ENCODE measurements at regions not wholly inside any gene's neighbourhood (a gene's known extent, or its start where the extent isn't known, plus 50 kb on each side); places are given as distances from the start of the nearest gene placed in this dataset.
A peak's percentile ranks its signal among the peaks of the same experiment; 100 is the strongest.

DNA sequence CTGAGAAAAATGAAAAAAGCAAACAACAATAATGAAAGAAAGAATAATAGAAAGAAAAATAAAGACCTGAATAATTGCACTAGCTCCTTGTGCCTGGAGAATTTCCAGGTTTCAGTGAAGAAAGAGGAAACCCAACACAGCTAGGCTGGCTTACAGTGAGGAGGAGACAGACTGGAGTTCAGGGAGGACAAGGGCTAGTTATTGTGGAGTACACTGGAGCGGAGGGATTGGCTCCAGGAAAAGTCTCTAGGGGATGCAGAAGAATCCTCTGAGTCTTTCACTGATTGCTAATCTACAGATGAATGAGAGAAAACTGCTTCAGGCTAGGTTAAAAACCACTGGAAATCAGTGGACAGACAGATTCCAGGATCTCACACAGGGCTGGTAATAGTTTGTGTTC, 163.6 kb upstream of the RBMS1 start:
- Histone ChIP-seq H3K4me3 (no peak overlapping the region), H3K36me3 (replicated peaks) (no peaks in the 10 kb centered on the region), H3K9me3 (no peaks in the 10 kb centered on the region), H3K27me3 (ENCODE audit: low read depth) (peaks cover 6% of the 10 kb centered on the region), H3K4me1 (peaks cover 24% of the 10 kb centered on the region)
- DNase-seq (ENCODE audit: low spot score in 2 of 2), result peak; percentile 65 to 90
- in situ Hi-C loops (cut with MboI; ENCODE audit: low sequenced_read_pairs), result no loop called here

DNA sequence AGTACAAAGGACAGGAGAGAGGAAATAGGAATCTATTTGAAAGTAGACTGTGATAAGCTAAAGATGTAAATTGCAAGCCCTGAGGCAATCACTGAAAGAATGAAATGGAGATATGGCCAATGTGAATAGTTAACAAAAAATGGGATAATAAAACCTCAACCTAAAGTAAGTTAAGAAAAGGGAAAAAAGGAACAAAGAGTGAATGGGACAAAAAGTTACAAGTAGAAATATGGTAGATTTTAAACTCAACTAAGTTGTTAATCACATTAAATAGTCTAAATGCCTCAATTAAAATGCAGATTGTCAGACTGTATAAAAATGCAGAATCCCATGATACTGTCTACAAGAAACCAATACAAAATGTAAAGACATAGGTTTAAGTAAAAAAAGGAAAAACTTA, 165.2 kb upstream of the RBMS1 start:
- in situ Hi-C loops (cut with MboI; ENCODE audit: low sequenced_read_pairs), result no loop called here
- Histone ChIP-seq H3K4me1 (peaks cover 24% of the 10 kb centered on the region), H3K4me3 (no peak overlapping the region), H3K36me3 (replicated peaks) (no peaks in the 10 kb centered on the region), H3K9me3 (no peaks in the 10 kb centered on the region), H3K27me3 (ENCODE audit: low read depth) (peaks cover 12% of the 10 kb centered on the region)
- DNase-seq (ENCODE audit: low spot score in 2 of 2), result peak; percentile 57 to 98

DNA sequence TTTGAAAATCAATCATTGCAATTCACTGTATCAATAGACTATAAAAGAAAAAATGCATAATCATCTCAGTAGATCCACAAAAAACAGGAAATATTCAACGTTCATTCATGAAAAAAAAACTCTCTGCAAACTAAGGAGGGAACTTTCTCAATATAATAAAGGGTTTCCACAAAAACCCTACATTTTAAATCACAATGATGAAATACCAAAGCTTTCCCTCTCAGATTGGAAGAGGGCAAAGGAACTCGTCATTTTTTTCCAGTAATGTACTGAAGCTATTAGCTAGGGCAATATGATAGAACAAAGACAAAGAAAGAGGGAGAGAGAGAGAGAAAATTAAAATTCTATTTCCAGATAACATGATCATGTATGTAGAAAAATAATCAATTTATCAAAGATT, 167.1 kb upstream of the RBMS1 start:
- no peak for DNase-seq (ENCODE audit: low spot score in 2 of 2)
- Histone ChIP-seq H3K4me1 (peaks cover 24% of the 10 kb centered on the region), H3K36me3 (replicated peaks) (no peaks in the 10 kb centered on the region), H3K9me3 (no peaks in the 10 kb centered on the region), H3K4me3 (no peak overlapping the region), H3K27me3 (ENCODE audit: low read depth) (peaks cover 18% of the 10 kb centered on the region)
- in situ Hi-C loops (cut with MboI; ENCODE audit: low sequenced_read_pairs), result no loop called here

DNA sequence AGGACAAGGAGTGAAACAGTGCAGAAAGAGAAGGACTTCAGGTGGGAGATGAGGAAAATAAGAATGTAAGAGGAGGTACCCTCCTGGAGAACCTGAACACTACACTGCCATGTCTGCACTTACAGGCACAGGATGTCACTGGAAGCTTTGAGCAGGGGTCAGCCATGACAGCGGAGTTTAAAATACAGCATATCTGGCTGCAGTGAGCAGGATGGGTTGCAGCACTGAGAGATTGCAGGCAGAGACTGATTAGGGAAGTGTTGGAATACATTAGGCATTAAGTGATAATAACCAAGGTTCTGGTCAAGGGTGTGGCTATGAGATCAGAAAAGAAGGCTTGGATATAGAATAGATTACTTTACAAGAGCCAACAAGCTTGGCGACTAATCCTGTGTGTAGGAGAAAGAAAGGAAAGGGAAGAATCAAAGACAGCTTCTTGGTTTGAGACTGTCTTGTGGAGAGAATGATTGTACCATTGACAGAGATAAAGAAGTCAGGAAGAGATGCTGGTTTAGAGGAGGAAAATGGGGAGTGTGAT, 171.1 kb upstream of the RBMS1 start:
- Histone ChIP-seq H3K27me3 (ENCODE audit: low read depth) (peaks cover 18% of the 10 kb centered on the region), H3K4me3 (no peak overlapping the region), H3K9me3 (no peaks in the 10 kb centered on the region), H3K4me1 (no peaks in the 10 kb centered on the region), H3K36me3 (replicated peaks) (no peaks in the 10 kb centered on the region)
- no peak for DNase-seq (ENCODE audit: low spot score in 2 of 2)
- in situ Hi-C loops (cut with MboI; ENCODE audit: low sequenced_read_pairs), result no loop called here

DNA sequence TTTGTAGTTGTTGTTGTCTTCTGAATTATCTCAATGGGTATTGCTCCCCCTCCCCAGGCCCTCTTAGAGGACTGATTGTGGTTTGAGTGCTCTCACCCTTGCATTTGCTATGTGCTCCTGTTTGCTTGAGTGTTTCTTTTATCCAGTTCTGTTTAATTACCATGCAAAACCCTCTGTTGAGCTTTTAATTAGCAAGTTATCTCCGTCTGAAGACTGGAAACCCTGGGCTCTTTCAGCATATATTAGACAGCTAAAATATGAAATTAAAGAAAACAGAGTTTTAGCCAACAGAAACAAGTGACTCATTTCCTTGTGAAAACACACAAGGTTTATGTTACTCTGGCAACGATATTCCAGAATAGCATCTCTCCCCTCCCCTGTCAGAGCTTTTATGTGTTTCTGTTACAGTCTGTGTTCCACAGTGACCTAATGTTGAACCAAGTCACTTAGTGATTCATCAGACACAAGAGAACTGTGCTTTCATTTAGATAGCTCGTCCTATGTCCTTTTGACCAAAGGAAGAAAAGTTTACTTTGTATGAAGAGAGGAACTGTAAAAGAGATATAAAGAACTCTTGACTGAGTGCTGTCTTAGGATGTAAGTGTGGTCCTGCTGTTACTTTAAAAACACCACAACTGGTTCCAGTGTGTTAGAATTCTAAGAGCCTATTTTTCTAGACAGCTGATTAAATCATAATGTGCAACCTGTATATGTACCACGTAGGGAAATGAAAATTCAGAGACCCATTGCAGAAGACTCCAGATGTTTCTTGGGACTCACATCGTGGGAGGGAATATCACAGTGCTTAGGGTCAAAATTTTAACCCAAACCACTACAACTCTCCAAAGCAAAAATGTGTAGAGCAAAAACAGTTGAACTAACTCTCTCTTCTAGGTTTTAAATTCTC, 172.8 kb upstream of the RBMS1 start:
- DNase-seq (ENCODE audit: low spot score in 2 of 2), result no peak
- H3K36me3 ChIP-seq (replicated peaks), result no peaks in the 10 kb centered on the region
- no peaks in the 10 kb centered on the region for H3K9me3 ChIP-seq
- H3K4me1 ChIP-seq, result no peaks in the 10 kb centered on the region
- H3K27me3 ChIP-seq (ENCODE audit: low read depth), result peaks cover 15% of the 10 kb centered on the region
- H3K4me3 ChIP-seq, result no peak overlapping the region
- in situ Hi-C loops (cut with MboI; ENCODE audit: low sequenced_read_pairs), result no loop called here

DNA sequence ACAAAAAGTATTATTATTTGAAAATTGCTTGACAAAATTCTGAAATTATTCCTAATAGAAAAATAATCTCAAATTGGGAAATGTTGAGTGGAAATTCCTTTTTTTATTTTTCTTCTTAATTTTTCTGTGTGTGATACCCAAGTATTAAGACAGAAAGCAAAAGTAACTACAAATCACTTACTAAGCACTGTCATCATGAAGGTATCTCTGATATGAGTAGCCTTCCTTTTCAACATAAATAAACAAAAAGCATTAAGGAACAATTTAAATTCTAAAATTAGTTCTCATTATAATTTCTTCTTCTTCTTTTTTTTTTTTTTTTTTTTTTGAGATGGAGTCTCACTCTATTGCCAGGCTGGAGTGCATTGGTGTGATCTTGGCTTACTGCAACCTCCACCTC, 174.2 kb upstream of the RBMS1 start:
- Histone ChIP-seq H3K4me1 (no peaks in the 10 kb centered on the region), H3K4me3 (no peak overlapping the region), H3K9me3 (no peaks in the 10 kb centered on the region), H3K27me3 (ENCODE audit: low read depth) (peaks cover 12% of the 10 kb centered on the region), H3K36me3 (replicated peaks) (no peaks in the 10 kb centered on the region)
- in situ Hi-C loops (cut with MboI; ENCODE audit: low sequenced_read_pairs), result no loop called here
- no peak for DNase-seq (ENCODE audit: low spot score in 2 of 2)

DNA sequence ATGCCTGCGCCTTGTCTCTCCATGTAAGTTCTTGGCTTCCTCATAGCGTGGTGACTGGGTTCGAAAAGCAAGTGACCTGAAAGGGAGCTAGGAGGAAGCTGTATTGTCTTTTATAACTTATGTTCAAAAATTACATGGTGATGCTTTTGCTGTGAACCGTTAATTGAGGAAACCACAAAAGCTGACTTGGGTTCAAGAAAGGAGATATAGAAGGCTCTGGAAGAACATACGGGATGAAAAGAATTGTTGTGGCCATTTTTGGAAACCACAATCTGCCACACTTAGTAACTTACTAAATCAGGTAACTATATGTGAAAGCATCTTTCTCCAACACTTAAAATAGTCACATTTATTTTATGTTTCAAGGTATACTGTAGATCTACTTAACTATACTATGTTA, 177.0 kb upstream of the RBMS1 start:
- Histone ChIP-seq H3K4me3 (no peak overlapping the region), H3K27me3 (ENCODE audit: low read depth) (no peaks in the 10 kb centered on the region; the same call in 1 of the 2 replicates), H3K9me3 (peaks cover 6% of the 10 kb centered on the region; the same call in 1 of the 2 replicates), H3K36me3 (replicated peaks) (no peaks in the 10 kb centered on the region), H3K4me1 (no peaks in the 10 kb centered on the region)
- no peak for DNase-seq (ENCODE audit: low spot score in 2 of 2)
- in situ Hi-C loops (cut with MboI; ENCODE audit: low sequenced_read_pairs), result no loop called here

DNA sequence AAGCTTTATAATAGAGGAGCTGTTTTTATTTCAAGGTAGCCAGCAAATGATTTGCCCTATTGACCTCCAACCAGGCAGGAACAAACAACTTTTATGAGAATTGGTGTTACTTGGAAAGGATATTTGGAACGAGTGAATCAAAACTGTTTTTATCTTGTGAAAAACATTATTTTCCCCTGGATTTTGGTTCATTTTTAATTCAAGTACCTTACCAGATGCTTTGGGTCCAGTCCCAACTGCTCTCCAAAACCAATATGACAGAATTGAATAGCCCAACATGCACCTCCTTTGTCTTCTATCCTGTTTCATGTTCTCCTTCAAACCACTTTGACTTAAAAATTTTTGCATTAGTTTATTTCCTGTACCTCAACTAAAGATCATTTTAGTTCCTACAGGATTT, 178.6 kb upstream of the RBMS1 start:
- Histone ChIP-seq H3K4me3 (no peak overlapping the region), H3K4me1 (no peaks in the 10 kb centered on the region), H3K9me3 (peaks cover 6% of the 10 kb centered on the region; the same call in 1 of the 2 replicates), H3K27me3 (ENCODE audit: low read depth) (no peaks in the 10 kb centered on the region), H3K36me3 (replicated peaks) (no peaks in the 10 kb centered on the region)
- in situ Hi-C loops (cut with MboI; ENCODE audit: low sequenced_read_pairs), result no loop called here
- DNase-seq (ENCODE audit: low spot score in 2 of 2), result no peak

DNA sequence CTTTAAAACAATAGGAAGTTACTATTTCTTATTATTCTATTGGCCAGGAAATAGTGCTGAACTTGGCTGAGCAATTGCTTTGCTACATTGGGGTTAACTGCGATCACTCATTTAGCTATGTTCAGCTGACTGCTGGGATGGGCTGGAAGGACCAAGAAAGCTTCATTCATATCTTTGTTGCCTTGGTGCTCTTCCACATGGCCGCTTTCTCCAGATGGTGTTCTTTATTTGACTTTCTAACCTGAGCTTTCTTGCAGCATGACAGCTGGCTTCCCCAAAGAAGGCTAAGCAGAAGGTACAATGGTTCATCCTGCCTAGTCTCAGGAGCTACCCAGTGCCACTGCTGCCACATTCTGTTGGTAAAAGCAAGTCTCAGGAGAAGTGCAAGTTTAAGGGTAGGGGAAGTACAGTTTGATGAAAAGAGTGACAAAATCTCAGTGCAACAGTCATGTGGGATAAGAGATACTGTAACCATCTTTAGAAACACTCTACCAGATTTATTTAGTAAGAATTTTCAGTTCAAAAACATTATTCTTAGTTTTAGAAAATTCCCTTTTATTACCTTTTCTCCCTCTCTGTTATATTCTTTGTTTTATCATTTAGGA, 180.6 kb upstream of the RBMS1 start:
- peaks cover 6% of the 10 kb centered on the region; the same call in 1 of the 2 replicates for H3K9me3 ChIP-seq
- H3K36me3 ChIP-seq (replicated peaks), result no peaks in the 10 kb centered on the region
- H3K4me1 ChIP-seq, result no peaks in the 10 kb centered on the region
- H3K27me3 ChIP-seq (ENCODE audit: low read depth), result no peaks in the 10 kb centered on the region
- in situ Hi-C loops (cut with MboI; ENCODE audit: low sequenced_read_pairs), result no loop called here
- no peak for DNase-seq (ENCODE audit: low spot score in 2 of 2)
- H3K4me3 ChIP-seq, result no peak overlapping the region

DNA sequence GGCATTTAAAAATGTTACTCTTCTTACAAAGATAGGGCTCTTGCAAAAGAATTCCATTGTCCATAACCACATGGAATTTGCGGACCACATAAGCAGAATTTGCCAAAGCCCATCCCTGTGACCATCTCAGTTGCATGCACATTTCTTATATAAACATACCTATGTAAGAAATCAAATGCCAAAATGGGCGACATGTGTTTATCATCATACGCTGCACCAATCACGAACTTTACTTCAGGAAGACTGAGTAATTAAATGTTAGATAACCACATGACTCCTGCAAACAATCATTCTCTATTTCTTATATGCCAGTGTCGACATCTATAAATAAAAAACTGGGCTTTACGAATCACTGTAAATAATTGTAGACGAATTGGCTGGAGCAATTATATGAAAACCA, 186.1 kb upstream of the RBMS1 start:
- DNase-seq (ENCODE audit: low spot score in 2 of 2), result no peak
- no peaks in the 10 kb centered on the region for H3K4me1 ChIP-seq
- H3K36me3 ChIP-seq (replicated peaks), result no peaks in the 10 kb centered on the region
- H3K4me3 ChIP-seq, result no peak overlapping the region
- H3K27me3 ChIP-seq (ENCODE audit: low read depth), result peaks cover 4% of the 10 kb centered on the region; the same call in 1 of the 2 replicates
- in situ Hi-C loops (cut with MboI; ENCODE audit: low sequenced_read_pairs), result no loop called here
- peaks cover 3% of the 10 kb centered on the region; the same call in 1 of the 2 replicates for H3K9me3 ChIP-seq

DNA sequence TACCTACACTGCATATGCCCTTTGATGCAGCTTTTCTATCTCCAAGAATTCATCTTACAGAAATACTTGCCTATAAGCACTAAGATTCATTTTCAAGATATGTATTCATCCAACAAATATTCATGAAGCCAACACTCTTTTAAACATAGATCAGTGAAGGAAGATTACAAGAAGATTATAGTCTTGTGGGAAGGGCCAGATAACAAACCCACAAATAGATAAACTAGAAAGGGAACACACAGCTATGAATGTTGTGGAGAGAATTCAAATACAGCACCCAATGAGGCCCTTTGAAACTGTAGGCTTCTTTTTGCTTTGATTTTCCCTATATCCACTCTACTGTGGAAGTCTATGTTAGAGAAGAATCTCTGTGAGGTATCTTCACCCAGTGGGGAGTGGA, 186.7 kb upstream of the RBMS1 start:
- Histone ChIP-seq H3K9me3 (no peaks in the 10 kb centered on the region), H3K4me1 (no peaks in the 10 kb centered on the region; the same call in 1 of the 2 replicates), H3K27me3 (ENCODE audit: low read depth) (peaks cover 4% of the 10 kb centered on the region; the same call in 1 of the 2 replicates), H3K4me3 (no peak overlapping the region), H3K36me3 (replicated peaks) (no peaks in the 10 kb centered on the region)
- no peak for DNase-seq (ENCODE audit: low spot score in 2 of 2)
- in situ Hi-C loops (cut with MboI; ENCODE audit: low sequenced_read_pairs), result no loop called here

DNA sequence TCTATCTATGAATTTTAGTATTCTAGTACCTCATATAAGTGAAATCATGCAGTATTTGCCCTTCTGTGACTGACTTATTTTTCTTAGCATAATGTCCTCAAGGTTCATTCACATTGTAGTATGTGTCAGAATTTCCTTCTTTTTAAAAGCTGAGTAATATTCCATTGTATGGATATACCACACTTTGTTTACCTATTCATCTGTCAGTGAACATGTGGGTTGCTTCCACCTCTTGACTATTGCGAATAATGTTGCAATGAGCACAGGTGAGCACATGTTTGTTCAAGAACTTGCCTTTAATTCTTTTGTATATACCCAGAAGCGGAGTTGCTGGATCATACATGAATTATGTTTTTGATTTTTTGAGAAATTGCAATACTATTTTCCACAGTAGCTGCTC, 187.4 kb upstream of the RBMS1 start:
- in situ Hi-C loops (cut with MboI; ENCODE audit: low sequenced_read_pairs), result no loop called here
- H3K4me1 ChIP-seq, result no peaks in the 10 kb centered on the region; the same call in 1 of the 2 replicates
- H3K27me3 ChIP-seq (ENCODE audit: low read depth), result peaks cover 4% of the 10 kb centered on the region; the same call in 1 of the 2 replicates
- no peak for DNase-seq (ENCODE audit: low spot score in 2 of 2)
- no peaks in the 10 kb centered on the region for H3K9me3 ChIP-seq
- H3K36me3 ChIP-seq (replicated peaks), result no peaks in the 10 kb centered on the region
- H3K4me3 ChIP-seq, result no peak overlapping the region

DNA sequence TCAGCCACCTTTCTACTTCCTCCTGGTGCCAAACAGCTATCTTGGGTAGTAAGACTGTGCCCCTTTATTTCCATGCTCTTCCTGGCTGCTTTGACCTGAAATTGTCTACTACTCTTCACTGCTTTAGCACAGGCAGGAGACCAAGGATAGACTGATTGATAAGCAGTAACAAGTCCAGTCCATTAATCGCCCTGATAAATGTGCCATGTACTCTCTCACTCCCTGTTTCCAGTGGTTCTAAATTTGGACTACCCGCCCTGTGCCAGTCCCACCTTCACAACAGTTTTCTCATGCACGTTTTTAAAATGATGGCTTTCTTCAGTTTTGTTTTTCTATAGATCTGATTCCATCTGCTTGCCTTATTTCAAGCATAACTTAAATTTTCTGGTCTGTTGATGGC, 189.6 kb upstream of the RBMS1 start:
- Histone ChIP-seq H3K4me1 (no peaks in the 10 kb centered on the region; the same call in 1 of the 2 replicates), H3K36me3 (replicated peaks) (no peaks in the 10 kb centered on the region), H3K27me3 (ENCODE audit: low read depth) (peaks cover 4% of the 10 kb centered on the region; the same call in 1 of the 2 replicates), H3K9me3 (no peaks in the 10 kb centered on the region), H3K4me3 (no peak overlapping the region)
- no peak for DNase-seq (ENCODE audit: low spot score in 2 of 2)
- in situ Hi-C loops (cut with MboI; ENCODE audit: low sequenced_read_pairs), result no loop called here

DNA sequence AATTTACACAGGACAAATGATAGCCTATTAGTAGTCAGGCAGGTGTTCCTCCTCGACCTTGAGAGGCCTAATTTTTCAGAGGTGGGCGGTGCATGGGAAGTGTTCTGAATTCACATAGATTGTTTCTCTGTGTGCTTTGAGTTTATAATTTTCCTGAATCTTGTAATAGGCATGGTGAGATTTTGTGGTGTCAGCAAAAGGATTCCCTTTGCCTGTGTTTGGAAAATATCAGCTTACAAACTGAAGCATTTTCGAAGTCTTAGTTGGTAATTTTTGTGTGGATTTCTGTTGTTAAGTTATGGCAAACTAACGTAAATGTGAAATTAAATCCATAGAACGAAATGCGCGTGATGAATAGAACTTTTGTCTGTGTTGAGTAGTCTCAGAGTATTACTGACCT, 194.0 kb upstream of the RBMS1 start:
- Histone ChIP-seq H3K4me1 (no peaks in the 10 kb centered on the region; the same call in 1 of the 2 replicates), H3K36me3 (replicated peaks) (no peaks in the 10 kb centered on the region), H3K27me3 (ENCODE audit: low read depth) (no peaks in the 10 kb centered on the region), H3K4me3 (no peak overlapping the region), H3K9me3 (no peaks in the 10 kb centered on the region)
- no peak for DNase-seq (ENCODE audit: low spot score in 2 of 2)
- in situ Hi-C loops (cut with MboI; ENCODE audit: low sequenced_read_pairs), result no loop called here

All from HAP-1 (cell line).